T-helper 2 cell treated with Interferon-gamma antibody and Interleukin-4, amounts not matched to agents 5 μg/mL and 100 μg/mL, for 36 hours (primary cell): ENCODE measurements at regions not wholly inside any gene's neighbourhood (a gene's known extent, or its start where the extent isn't known, plus 50 kb on each side); places are given as distances from the start of the nearest gene placed in this dataset.

Source experiments
- DNase-seq: peaks from one replicate; pipeline ENCODE4 v3.0.0; 2021; ENCODE audit warnings: low spot score
- H3K27ac Mint-ChIP-seq: one replicate; pipeline ENCODE4 v1.8.0; 2021; ENCODE audit warnings: mild to moderate bottlenecking, mixed read lengths
- H3K27me3 Mint-ChIP-seq: one replicate; pipeline ENCODE4 v1.8.0; 2021; ENCODE audit warnings: low read depth, mixed read lengths
- H3K36me3 Mint-ChIP-seq: one replicate; pipeline ENCODE4 v1.8.0; 2021; ENCODE audit warnings: low read depth, mixed read lengths
- H3K4me1 Mint-ChIP-seq: one replicate; pipeline ENCODE4 v1.8.0; 2021; ENCODE audit warnings: low read depth, mixed read lengths
- H3K4me3 Mint-ChIP-seq: one replicate; pipeline ENCODE4 v1.8.0; 2022; ENCODE audit warnings: mild to moderate bottlenecking, moderate library complexity, mixed read lengths
- H3K9me3 Mint-ChIP-seq: one replicate; pipeline ENCODE4 v1.8.0; 2021; ENCODE audit warnings: mixed read lengths

GRCh38 chr1:88089961-88090360, 594.1 kb upstream of the PKN2 start:
- H3K4me1 Mint-ChIP-seq = no peaks in the 10 kb centered on the region
- H3K27ac Mint-ChIP-seq = no peak overlapping the region
- no peaks in the 10 kb centered on the region for H3K36me3 Mint-ChIP-seq
- DNase-seq = no peak
- H3K4me3 Mint-ChIP-seq = no peak overlapping the region
- H3K9me3 Mint-ChIP-seq = peaks cover 18% of the 10 kb centered on the region
- no peaks in the 10 kb centered on the region for H3K27me3 Mint-ChIP-seq

DNA sequence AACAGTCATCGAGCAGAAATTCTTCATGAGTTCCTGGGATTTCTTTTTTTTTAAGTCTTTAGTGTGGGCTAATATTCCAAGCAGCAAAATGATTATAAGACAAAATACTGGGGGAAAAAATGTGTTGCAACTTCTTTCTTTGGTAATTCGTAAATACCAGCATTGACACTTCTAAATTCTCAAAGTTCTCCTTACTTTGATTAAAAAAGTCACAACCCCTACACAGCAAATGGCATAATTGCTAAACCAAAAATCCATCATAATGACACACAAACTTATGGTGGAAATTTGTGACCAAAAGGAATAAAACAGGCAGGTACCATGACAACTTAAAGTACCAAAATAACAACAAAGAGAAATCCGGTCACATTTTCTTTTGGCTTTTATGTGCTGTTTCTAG, 585.2 kb upstream of the PKN2 start:
- H3K4me1 Mint-ChIP-seq = no peaks in the 10 kb centered on the region
- no peak overlapping the region for H3K4me3 Mint-ChIP-seq
- DNase-seq = no peak
- H3K9me3 Mint-ChIP-seq = no peaks in the 10 kb centered on the region
- no peaks in the 10 kb centered on the region for H3K36me3 Mint-ChIP-seq
- H3K27ac Mint-ChIP-seq = no peak overlapping the region
- peaks cover 2% of the 10 kb centered on the region for H3K27me3 Mint-ChIP-seq

GRCh38 chr1:88101041-88101440, 583.0 kb upstream of the PKN2 start:
- no peak overlapping the region for H3K27ac Mint-ChIP-seq
- no peak overlapping the region for H3K4me3 Mint-ChIP-seq
- H3K36me3 Mint-ChIP-seq = no peaks in the 10 kb centered on the region
- H3K4me1 Mint-ChIP-seq = no peaks in the 10 kb centered on the region
- no peak for DNase-seq
- peaks cover 2% of the 10 kb centered on the region for H3K27me3 Mint-ChIP-seq
- no peaks in the 10 kb centered on the region for H3K9me3 Mint-ChIP-seq

- Mint-ChIP-seq H3K4me1 (no peaks in the 10 kb centered on the region), H3K27ac (no peak overlapping the region), H3K4me3 (no peak overlapping the region), H3K36me3 (no peaks in the 10 kb centered on the region), H3K27me3 (no peaks in the 10 kb centered on the region), H3K9me3 (no peaks in the 10 kb centered on the region)
- DNase-seq = no peak
These were observed 579.8 kb upstream of the PKN2 start for GRCh38 chr1:88104236-88104635.

DNA sequence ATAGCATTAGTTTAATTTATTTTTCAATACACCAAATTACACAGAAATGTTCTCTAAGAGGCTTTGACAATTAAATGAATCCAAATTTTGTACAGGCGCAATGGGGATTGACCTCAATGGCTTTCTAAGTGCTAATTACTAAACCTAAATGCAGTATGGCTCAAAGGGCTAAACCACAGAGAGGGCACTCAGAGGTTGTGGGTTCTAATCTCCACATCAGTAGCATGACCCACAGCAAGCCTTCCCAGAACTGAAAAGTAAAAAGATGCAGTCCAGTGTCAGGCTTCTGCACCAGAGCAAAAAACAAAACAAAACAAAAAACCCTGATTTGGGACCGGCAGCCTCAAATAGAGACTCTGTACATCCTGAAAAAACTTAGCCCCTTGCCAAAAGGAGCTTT, 579.2 kb upstream of the PKN2 start:
- H3K27ac Mint-ChIP-seq = no peak overlapping the region
- no peak overlapping the region for H3K4me3 Mint-ChIP-seq
- H3K27me3 Mint-ChIP-seq = no peaks in the 10 kb centered on the region
- no peak for DNase-seq
- H3K36me3 Mint-ChIP-seq = no peaks in the 10 kb centered on the region
- no peaks in the 10 kb centered on the region for H3K4me1 Mint-ChIP-seq
- H3K9me3 Mint-ChIP-seq = no peaks in the 10 kb centered on the region

DNA sequence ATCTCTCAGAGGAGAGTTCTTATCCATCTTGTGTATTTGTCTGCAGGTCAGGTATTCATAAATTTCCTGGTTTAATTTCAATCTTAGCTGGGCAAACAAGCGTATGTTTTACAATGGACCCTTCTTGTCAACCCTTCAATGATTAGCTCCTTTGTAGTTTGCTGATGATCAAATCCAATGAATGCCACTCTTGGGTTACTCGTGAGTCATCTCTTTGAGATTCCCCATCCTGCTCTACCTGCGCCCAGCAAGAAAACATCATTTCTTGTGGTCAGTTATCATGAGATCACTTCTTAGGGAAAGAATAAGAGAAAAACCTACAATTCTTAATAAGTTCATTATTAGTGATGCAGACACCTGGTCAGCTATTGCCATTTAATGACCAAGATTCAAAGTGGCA, 572.3 kb upstream of the PKN2 start:
- H3K4me3 Mint-ChIP-seq = no peak overlapping the region
- no peak overlapping the region for H3K27ac Mint-ChIP-seq
- H3K27me3 Mint-ChIP-seq = peaks cover 2% of the 10 kb centered on the region
- H3K4me1 Mint-ChIP-seq = no peaks in the 10 kb centered on the region
- H3K9me3 Mint-ChIP-seq = no peaks in the 10 kb centered on the region
- DNase-seq = no peak
- no peaks in the 10 kb centered on the region for H3K36me3 Mint-ChIP-seq

- H3K4me3 Mint-ChIP-seq = no peak overlapping the region
- H3K9me3 Mint-ChIP-seq = no peaks in the 10 kb centered on the region
- no peak overlapping the region for H3K27ac Mint-ChIP-seq
- no peaks in the 10 kb centered on the region for H3K27me3 Mint-ChIP-seq
- H3K36me3 Mint-ChIP-seq = no peaks in the 10 kb centered on the region
- no peak for DNase-seq
- H3K4me1 Mint-ChIP-seq = no peaks in the 10 kb centered on the region
These were observed 566.5 kb upstream of the PKN2 start for GRCh38 chr1:88117597-88117996.

GRCh38 chr1:88118176-88118845, 565.8 kb upstream of the PKN2 start:
- no peak overlapping the region for H3K27ac Mint-ChIP-seq

DNA sequence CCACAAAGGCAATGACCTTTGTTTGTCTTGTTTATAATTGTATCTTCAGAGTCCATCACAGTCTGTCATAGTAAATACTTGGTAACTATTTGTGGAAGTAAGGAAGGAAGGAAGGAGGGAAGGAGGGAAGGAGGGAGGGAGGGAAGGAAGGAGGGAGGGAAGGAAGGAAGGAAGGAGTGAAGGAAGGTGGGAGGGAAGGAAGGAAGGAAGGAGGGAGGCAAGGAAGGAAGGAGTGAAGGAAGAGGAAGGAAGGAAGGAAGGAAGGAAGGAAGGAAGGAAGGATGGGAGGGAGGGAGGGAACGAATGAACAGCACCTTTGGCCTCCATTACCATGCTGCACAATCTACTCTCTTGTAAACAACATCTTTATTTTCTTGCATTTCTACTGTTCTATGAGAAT, 559.5 kb upstream of the PKN2 start:
- no peak overlapping the region for H3K27ac Mint-ChIP-seq
- no peaks in the 10 kb centered on the region for H3K27me3 Mint-ChIP-seq
- no peaks in the 10 kb centered on the region for H3K4me1 Mint-ChIP-seq
- H3K36me3 Mint-ChIP-seq = no peaks in the 10 kb centered on the region
- H3K4me3 Mint-ChIP-seq = no peak overlapping the region
- H3K9me3 Mint-ChIP-seq = no peaks in the 10 kb centered on the region
- DNase-seq = no peak

More at GRCh38 chr1:88118176-88118845, 565.8 kb upstream of the PKN2 start:
- DNase-seq = no peak
- H3K4me1 Mint-ChIP-seq = no peaks in the 10 kb centered on the region
- no peaks in the 10 kb centered on the region for H3K36me3 Mint-ChIP-seq
- H3K9me3 Mint-ChIP-seq = no peaks in the 10 kb centered on the region
- no peaks in the 10 kb centered on the region for H3K27me3 Mint-ChIP-seq
- no peak overlapping the region for H3K4me3 Mint-ChIP-seq

DNA sequence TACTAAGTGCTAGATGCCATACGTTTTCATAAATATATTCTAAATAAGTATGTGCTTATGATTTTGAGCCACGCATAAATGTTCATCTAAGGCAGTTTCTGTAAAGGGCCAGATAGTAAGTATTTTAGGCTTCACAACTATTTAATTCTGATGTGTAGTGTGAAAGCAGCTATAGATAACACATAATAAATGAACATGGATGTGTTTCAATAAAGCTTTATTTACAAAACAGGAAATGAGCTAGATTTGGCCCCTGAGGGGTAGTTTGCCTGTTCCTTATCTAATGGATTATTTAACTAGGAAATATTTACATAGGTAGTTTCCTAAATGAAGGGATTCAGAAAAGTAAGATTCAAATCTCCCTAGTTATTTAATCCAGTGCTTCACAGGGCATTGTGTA, 557.6 kb upstream of the PKN2 start:
- Mint-ChIP-seq H3K4me1 (no peaks in the 10 kb centered on the region), H3K4me3 (no peak overlapping the region), H3K27me3 (no peaks in the 10 kb centered on the region)

DNA sequence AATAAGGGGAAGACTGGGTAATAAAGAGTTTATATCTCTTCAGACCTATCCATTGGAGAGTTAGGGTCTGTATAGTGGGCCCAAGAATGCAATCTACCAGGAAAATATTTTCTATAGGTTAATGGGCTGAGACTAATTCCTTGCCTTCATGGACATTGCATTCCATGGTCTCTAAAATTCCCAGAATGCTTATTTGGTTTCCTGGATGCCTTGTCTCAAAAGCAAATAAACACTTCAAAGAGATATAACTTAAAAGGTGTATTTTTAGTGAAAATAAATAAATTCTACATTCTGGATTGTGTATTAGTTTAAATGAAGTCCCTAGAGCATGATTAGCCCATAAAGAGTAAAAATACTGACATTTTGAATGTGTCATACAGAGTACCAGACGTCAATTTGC, 550.1 kb upstream of the PKN2 start:
- Mint-ChIP-seq H3K36me3 (no peaks in the 10 kb centered on the region), H3K27me3 (no peaks in the 10 kb centered on the region), H3K4me3 (no peak overlapping the region), H3K4me1 (no peaks in the 10 kb centered on the region), H3K27ac (no peak overlapping the region), H3K9me3 (no peaks in the 10 kb centered on the region)
- DNase-seq = no peak

More for the DNA sequence above, 557.6 kb upstream of the PKN2 start:
- no peaks in the 10 kb centered on the region for H3K36me3 Mint-ChIP-seq
- H3K27ac Mint-ChIP-seq = no peak overlapping the region
- DNase-seq = no peak
- H3K9me3 Mint-ChIP-seq = no peaks in the 10 kb centered on the region

DNA sequence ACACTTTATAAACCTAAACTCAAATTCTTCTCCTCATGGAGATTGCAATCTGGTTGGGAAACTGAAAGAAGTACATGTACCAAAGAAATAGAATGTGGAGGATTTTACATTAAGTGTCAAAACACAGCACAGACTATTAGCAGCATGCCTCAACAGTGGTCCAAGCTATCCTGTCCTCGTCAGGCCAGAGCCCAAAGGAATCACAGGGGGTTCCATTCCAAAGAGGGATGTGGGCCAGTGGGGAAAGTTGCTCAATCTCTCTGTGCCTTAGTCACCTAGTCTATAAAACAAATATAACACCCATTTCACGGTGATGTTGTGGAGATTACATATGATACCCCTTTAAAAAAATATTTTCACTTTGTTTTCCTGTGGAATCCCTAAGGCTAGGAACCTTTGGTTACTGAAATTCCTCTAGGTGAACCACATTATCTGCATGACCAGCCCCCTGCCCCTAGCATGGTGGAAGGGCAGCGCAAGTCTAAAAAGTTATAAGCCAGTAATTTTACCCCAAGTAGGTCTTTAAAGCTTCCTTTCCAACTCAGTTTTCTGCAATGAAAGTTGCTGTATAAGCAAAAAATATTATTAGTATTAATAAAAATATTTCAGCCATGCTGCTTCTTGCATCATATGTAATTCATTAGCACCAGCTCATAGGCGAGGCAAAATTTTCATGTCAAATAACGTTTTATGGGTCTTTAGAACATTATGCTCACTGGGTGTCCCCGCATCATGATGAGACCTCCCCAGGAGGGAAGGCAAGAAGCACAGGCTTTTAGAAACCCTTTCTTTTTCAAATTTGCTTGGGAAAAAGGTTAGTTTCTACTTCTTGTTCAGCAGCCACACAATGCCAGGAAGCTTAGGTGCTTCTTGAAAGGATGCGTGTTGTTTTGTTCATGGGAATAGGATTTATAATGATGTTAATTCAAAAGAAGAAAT, 548.8 kb upstream of the PKN2 start:
- H3K9me3 Mint-ChIP-seq = no peaks in the 10 kb centered on the region
- no peak overlapping the region for H3K4me3 Mint-ChIP-seq
- no peaks in the 10 kb centered on the region for H3K36me3 Mint-ChIP-seq
- no peaks in the 10 kb centered on the region for H3K4me1 Mint-ChIP-seq
- H3K27ac Mint-ChIP-seq = no peak overlapping the region
- H3K27me3 Mint-ChIP-seq = no peaks in the 10 kb centered on the region
- no peak for DNase-seq

GRCh38 chr1:88139633-88140032, 544.4 kb upstream of the PKN2 start:
- DNase-seq = no peak
- Mint-ChIP-seq H3K27me3 (no peaks in the 10 kb centered on the region), H3K27ac (no peak overlapping the region), H3K36me3 (no peaks in the 10 kb centered on the region), H3K4me1 (peaks cover 3% of the 10 kb centered on the region), H3K4me3 (no peak overlapping the region), H3K9me3 (no peaks in the 10 kb centered on the region)

DNA sequence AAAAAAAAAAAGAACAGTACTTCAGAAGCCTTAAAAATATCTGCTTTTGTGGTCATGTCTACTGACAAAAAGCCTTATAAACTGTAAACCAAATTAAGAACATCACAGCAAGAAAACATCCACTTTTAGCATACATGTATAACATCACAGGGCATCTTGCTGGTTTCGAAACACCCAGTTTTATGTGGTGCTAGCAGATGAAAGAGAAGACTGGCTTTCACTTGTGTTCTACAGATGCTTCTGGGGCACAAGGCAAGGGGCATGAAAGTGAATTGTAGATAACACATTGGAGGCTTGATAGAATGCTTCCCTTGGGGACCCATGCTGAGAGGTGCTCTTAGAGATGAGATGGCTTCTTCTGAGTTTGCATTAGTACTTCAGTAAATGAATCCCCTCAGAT, 543.7 kb upstream of the PKN2 start:
- Mint-ChIP-seq H3K27ac (no peak overlapping the region), H3K4me1 (peaks cover 3% of the 10 kb centered on the region), H3K36me3 (no peaks in the 10 kb centered on the region), H3K4me3 (no peak overlapping the region), H3K27me3 (no peaks in the 10 kb centered on the region), H3K9me3 (no peaks in the 10 kb centered on the region)
- DNase-seq = no peak
